ENCODE measurements at regions not wholly inside any gene's neighbourhood (a gene's known extent, or its start where the extent isn't known, plus 50 kb on each side); places are given as distances from the start of the nearest gene placed in this dataset.
"Not testable (repeated sequence)": the region's sequence is repeated elsewhere in the genome, so short reads cannot be mapped to it uniquely, and the experiment has no call there.

DNA sequence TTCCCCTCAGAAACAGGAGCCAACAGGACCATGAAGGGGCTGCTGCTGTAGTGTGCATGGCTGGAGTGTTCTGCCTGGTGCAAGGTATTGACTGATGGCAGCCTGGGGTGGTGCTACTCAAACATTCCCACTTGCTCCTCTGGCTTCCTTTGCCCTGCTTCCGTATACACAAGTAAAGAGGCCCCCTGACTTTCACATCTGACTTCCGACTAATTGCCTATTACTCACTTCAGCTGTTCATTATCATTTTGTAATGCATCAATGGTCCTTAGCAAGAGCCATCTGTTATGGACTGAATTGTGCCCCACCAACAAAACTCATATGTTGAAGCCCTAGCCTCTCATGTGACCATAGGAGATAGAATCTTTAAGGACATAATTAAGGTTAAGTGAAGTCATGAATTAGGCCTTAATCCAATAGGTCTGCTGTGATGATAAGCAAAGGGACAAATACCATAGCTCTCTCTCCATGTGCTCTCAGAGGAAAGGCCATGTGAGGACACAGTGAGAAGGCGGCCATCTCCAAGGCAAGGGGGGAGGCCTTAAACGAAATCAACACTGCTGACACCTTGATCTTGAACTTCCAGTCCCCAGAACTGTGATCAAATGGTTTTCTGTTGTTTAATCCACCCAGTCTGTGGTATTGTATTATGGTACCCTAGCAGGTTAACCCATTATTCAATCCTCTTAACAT is 122.5 kb upstream of the CLNK start:
- DNase-seq = no peak

DNA sequence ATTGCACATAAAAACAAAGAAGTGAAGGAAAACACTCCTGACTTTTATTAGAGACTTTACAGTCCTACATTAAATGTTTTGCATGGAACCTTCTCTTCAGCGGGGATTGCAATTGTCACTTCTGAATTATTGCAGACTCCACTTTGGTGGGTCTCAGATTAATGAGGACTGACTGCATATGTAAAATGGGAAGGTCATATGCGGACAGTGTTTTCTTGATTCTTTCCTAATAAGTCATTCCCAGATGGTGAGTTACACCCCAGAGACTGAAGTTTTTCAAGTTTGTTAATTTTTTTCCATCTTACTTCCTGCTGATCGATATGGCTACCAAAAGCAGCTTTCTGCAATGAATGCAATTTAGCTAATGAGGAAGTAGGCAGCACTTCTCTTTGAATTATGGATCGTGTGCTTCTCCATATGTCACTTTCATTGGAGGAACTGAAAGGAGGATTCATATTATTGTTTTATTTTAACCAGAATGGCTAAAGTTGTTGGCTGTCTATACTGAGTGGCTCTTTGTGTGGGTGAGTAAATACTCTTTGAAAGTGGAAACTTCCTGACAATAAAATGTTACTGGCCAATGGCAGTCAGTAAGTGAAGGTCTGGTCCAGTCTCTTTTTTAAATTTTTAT is 119.3 kb upstream of the CLNK start:
- no peak for DNase-seq

DNA sequence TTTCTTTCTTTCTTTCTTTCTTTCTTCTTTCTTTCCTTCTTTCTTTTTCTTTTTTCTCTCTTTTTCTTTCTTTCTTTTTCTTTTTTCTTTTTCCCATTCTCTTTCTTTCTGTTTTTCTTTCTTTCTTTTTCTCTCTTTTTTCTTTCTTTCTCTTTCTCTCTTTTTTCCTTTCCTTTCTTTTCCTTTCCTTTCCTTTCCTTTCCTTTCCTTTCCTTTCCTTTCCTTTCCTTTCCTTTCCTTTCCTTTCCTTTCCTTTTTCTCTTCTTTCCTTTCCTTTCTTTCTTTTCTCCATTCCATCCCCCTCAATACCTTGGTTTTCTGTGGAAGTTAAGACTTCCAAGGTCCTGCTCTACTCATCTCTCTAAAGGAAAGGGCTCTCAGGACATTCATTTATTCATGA is 102.8 kb upstream of the CLNK start:
- no peak for DNase-seq

DNA sequence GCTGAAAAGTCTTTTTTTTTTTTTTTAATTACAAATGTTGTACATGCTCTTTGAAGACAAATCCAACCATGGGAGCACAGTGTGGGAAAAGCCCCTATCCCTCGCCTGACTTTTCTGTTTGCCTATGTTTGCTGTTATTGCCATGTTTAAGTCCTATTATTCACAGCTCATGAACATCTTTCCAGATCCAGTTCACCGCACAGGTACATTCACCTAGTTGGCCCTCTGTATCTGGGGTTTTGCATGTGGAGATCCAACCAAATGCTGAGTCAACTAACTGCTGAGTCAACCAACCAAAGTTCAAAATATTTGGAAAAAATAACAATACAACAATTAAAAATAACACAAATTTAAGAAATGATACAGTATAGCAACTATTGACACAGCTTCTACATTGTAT is 100.1 kb upstream of the CLNK start:
- DNase-seq = no peak

DNA sequence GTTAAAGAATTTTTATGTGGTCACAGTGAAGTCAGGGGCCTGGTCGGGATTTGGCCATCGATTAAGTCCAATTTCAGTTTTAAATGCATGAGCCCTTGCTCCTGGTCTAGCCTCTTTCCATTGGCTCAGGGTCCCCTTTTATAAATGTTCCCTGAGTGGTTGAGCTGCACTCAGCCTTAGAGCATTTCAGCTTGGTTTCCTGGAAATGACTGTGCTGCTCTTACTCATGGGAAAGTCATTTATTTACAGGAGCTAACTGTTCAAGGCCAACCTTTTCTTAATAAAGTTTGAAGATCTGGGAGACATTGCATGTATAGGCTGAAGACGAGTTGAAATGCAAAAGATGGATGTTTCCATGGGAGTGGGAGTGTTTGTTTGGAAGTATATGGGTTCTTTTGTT is 98.8 kb upstream of the CLNK start:
- DNase-seq = no peak

DNA sequence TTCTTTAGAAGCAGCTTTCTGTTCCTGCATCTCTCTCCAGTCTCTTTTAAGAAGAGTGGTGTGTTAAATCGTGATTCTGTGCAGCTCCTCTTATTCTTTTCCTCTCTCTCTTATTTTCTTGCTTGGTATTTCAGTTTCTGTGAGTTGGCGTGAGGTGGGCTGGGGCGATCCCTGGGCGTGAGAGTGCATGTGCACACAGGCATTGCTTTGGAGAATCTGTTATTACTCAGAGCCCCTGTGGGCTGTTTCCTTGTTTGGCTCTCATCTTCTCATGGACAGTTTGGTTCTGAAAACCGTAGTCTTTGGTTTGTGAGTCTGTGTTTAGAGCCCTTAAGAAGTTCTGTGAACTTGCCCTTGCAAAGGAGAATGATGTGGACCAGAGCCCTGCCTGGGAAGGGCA is 97.2 kb upstream of the CLNK start:
- no peak for DNase-seq

DNA sequence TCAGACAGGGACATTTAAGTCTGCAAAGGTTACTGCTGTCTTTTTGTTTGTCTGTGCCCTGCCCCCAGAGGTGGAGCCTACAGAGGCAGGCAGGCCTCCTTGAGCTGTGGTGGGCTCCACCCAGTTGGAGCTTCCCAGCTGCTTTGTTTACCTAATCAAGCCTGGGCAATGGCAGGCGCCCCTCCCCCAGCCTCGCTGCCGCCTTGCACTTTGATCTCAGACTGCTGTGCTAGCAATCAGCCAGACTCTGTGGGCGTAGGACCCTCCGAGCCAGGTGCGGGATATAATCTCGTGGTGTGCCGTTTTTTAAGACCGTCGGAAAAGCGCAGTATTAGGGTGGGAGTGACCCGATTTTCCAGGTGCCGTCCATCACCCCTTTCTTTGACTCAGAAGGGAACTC is 96.2 kb upstream of the CLNK start:
- DNase-seq = not testable (repeated sequence)

DNA sequence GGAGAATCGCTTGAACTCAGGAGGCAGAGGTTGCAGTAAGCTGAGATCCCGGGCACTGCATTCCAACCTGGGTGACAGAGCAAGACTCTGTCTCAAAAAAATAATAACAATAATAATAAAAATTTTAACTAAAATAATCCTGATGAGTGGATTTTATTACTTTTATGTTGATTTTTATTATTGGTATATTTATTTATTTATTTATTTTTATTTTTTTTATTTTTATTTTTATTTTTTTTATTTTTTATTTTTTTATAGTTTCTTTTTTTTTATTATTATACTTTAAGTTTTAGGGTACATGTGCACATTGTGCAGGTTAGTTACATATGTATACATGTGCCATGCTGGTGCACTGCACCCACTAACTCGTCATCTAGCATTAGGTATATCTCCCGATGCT is 90.6 kb upstream of the CLNK start:
- DNase-seq = not testable (repeated sequence)

DNA sequence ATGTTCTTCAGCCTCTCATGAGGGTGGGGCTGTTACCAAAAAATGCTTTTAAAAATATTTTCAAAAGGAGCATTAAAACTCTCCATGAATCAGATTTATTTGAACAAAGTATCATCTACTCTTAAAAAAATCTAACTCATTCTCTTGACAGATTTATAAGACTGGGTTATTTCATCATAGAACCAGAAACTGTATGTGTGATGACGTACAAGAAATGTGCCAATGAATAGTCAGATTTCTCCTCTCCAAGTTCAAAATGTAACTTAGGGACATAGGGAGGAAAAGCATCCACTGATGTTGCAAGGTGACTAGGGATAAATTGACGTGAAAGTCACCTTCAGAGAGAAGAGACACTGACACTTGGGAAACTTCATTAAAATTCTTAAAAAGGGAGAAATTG is 89.1 kb upstream of the CLNK start:
- DNase-seq = no peak

DNA sequence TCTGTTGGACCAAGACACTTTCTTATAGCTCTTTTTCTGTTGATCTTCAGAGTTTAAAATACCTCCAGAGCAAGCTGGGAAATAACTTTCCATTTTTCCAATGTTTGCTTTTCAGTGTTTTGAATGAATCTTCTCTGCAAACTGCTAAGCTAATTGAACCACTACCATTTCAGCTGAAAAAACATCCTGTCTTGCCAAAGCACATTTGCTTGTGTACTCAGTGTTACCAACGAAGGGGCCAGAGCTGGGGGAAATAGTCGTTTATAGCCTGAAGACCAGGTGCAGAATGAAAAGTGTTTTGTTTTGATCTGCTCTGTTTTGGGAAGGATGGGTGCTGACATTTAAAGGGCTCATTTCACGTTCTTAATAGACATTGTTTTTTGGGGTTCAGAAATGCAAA is 88.4 kb upstream of the CLNK start:
- no peak for DNase-seq

DNA sequence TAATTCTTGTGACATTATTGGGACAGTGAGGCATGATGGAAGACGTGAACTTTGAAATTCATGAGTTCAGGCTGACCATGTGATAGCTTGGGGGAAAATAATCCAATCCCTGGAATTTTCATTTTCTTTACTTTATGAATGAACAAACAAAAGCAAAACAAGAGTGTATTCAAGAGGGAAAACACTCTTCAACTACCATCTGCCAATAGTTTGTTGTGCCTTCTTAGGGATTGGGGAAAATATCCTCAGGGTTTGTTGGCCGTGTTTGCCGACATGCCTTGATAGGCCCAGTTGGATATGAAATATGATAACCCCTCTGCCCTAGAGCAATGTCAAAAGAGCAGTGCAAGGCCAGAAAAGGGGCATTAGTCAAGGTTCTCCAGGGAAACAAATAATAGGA is 80.8 kb upstream of the CLNK start:
- DNase-seq = no peak

DNA sequence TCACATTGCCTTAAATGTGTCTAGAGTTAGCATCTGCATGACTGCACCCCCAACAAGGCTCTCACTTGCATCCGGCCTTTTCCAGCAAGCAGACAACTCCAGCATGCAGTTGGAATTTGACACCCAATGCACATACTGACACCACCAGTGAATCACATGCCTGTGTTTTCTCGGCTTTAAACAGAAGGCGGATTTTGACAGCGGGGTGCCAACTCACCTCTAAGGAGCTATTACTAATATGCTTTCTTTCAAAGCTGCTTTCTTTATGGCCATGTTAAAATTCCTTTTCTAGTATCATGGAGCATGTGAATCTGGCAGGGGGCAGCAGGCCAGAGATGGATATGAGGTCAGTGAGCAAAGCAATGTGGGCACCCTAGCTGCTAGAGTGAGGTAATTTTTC is 78.0 kb upstream of the CLNK start:
- DNase-seq = peak; percentile 46 to 54

DNA sequence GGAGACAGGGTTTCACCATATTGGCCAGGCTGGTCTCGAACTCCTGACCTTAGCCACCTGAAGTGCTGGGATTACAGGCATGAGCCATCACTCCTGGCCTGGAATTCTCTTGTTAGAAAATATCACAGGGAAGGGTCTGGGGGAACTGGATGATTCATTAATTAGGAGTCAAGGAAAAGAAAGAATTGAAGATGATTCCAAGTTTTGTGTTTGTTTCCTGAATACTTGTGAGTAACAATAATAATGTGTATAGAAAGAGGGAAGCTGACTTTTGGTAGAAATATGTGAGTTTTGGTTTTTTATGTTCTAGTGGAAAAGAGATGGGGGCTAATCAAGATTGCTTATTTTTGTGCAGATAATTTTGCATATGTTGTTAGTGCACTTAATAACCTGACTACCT is 77.3 kb upstream of the CLNK start:
- DNase-seq = no peak

DNA sequence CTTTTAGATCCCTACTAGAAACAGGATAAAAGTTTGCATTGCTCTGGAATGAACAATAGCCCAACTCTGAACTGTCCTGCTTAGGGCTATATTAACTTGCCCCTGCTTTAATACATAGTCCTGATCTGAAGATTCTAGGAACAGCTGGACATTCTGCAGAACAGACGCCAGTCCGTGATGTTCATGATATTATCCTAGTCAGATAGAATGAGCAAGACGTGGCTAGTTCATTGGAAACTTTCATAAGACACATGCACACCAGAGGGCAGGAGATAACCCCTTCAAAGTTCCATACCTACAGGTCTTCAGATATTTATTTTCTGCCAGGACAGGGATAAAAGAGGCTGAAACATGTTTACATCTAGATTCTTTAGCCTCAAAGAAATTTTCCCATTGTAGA is 75.5 kb upstream of the CLNK start:
- no peak for DNase-seq

DNA sequence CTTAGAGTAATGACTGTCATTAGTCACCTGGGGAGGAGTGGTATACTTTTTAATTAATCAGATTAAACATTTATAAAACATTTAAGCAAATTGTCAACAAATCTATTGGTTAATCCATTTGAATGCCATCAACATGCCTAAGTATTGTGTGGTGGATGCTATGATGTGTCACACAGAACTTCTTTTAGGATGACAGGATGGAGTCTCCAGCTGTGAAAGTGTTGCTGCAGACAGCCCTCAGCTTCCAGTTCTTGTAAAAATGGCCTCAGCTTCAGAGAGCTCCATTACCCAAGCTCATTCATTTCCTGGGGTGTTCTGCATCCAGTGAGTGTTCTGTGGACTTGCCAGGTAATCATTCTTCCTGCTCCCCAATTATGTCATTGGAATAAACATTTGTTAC is 74.3 kb upstream of the CLNK start:
- no peak for DNase-seq

DNA sequence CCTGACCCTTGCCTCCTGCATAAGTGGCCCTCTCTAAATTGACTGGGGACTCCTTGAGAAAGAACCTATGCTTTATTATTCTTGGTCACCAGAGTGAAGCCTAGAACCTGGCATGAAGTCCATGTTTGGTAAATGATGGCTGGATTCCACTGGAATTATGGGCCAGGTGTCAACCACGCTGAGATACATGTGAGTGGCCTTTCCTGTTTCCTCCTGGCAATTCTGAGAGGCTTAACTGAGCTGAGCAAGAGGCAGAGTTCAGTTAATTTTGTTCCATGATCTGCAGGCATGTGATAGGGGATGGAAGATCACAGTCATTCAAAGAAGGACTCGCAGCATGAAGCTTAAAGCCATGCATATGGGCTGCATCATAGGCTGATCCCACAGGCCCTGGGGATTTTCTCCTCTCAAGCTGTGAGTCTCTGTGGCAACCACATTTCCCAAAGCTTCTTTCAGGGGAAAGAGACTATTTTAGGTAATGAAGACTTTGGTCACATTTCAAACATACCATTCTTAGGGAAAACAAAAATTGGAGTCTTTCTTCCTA is 69.4 kb upstream of the CLNK start:
- DNase-seq = no peak

DNA sequence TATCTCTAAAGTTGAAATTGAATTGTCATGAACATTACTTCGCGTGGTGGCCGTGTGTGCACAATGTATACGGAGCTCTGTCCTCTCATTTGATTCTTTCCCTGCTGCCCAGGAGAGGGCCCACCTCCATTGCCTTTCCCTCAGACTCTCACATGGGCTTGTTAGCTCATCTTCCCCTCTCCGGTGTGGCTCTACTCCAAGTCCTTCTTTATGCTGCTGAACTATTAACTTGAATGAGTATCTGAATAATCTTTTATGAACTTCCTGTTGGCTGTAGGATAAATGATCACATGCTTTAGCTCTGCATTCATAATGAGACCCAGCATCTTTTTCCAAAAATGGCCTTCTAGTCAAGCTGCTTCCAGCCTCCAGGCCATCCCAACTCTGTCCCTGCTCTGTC is 68.8 kb upstream of the CLNK start:
- no peak for DNase-seq

DNA sequence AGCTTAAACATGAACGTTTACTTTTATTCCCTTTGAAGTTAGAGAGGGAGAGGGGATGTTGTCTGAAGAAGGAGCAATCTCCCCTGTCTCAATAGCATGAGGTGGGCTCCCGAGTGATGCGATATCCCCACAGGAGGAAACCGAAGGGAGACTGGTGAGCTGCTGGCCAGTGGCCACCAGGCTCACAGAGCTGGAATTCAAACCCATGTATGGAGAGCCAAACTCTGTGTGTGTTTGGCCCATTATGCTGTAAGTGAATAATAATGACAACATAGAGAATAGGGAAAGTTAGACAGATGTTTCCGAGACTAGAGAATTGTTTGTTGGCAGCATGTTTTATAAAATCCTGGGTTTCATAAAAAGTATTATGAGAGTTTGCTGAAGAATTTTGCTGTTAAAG is 66.1 kb upstream of the CLNK start:
- DNase-seq = no peak

DNA sequence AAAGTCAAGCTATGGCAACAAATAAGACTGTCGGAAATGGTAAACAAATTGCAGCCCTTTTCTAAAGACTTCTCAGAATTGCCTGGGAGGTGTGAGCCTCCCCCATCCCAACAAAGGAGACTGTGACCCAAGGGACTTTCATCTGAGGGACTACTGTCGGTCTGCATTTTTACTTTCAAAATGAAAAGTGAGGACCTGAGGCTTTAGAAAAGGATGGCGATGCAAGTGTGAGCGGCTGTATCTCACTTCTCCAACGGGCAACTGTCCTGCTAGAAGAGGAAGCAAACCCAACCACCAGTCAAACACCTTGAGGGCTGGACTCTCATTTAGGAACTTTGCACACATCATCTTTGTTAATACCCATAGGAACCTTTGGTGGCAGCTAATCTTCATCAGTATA is 62.6 kb upstream of the CLNK start:
- no peak for DNase-seq

DNA sequence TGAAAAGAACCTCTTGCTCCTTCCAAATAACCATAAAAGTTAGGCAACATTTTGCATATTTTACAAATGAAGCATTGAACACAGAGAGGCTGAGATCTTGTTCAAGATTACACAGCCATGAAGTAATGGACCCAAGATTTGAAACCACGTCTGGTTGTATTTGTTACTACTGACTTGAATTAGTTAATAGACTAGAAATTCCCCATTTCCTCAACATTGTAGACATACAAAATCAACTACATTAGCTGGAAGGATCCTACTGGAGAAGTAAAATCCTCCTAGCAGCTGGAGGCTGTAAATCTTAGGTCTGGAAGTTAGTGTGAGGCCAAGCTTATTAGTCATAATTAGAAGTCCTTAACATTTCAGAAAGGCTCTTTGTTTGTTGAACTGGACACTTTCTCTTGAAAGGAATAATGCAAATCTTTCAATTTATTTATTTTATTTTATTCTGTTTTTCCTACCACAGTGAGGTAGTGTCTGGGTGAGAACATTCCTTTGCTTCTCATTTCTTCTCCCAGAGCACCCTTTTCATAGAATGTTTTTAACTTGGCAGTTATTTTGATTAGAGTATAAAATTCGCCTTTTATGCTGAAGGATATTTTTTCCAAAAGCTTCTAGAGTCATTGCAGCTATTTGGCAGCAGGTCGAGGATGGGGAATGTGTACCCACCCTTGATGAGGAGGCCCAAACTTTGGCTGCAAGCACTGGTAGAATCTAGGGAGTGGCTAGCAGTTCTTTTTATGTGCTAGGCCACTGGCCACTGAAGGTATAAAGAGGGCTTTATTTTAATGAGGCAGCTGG is 62.0 kb upstream of the CLNK start:
- no peak for DNase-seq

DNA sequence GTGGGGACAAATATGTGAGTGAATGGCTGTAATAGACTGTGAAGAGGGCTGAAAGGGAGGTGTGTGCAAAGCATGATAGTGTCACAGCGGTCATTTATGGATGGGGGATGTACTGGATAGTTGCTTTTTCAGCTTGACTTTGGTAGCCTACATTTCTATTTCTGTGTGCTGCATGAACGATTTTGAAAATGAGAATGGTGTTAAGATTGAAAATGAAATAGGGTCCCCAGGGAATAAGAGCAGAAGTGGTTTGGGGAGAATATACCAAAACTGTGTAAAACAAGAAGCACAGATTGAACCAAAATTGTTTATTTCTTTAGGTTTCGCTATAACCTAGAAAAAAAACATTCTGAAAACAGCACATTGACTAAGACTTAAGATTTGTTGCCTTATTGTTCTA is 58.8 kb upstream of the CLNK start:
- no peak for DNase-seq

DNA sequence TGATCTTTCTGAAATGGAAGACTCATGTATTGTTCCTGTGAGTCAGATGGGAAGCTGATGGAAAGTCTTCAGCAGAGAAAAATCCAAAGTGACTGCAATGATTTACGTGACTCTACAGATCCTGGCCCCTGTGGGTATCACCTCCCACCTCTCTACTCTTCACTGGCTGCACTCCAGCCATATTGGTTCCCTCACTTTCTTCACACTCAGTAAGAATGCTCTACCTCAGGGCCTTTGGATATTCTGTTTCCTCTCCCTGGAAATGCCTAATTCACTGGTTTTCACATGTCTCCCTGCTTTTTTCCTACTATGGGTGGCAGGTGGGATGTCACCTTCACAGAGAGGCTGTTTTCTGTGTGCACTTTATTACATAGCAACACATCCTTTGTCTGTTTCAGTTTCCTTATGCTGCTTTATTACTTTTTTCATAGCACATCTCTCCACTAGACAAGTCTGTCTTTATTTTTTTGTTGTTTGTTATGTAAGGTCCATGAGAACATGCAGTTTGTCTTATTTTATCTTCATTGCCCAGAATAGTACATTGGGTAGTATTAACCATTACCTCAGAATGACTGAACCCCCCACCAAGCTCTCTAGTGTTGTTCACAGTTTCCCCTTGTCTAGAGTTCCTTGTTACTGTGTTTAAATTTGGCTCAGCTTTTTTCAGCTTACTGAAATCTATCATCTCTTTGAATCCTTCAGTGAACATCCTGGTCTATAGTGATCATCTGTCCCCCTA is 57.6 kb upstream of the CLNK start:
- no peak for DNase-seq

DNA sequence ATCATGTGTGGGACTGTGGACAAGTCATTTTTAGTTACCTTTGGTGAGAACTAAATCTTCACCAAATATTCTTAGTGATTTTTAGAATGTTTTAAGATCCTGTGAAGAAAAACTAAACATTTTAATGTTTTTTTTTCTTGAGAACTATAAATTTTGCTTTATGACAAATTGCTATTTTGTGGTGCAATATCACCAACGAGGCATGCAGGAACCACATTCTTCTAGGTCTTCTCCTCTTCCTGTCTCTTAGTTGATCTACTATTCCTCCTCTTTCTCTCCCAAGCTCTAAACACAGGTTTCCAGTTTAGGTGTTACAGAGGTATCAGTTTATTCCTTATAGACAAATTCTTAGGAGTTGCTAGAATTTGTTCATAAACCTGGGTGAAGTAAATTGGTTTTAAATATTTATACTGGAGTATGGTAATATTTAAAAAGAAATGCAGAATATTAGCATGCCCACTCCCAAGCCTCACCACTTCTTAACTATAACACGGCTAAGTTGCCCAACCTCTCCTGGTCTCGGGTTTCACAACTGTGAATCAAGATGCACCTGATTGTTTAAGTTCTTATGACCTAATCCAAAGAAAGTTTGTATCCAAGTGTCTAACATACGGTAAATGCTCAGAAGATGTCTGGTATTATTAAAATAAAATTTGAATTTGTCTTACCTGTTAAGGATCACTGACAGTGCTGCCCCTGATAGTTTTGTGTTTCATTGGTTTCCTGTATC is 56.5 kb upstream of the CLNK start:
- no peak for DNase-seq
